ENCODE measurements at regions not wholly inside any gene's neighbourhood (a gene's known extent, or its start where the extent isn't known, plus 50 kb on each side); places are given as distances from the start of the nearest gene placed in this dataset.

DNA sequence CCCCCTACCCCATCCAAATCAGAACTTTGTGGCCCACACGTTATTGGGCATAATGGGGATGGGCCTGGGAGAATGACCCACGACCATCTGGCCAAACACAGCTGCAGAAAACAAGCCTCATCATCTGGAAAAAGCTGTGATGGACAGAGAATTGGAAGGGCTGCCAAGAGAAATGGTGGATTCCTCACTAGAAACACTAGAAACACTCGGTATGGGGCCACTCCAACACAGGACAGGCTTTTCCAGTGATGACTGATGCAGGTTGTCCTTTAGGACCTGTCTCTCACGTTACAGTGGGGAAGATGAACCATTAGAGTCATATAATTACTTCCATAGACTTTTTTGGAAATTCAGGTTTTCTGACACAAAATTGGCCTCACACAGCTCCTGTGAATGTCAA lies 172.4 kb upstream of the TARS1 start:
- no peak overlapping the region for H3K4me3 ChIP-seq (ENCODE audit: low read depth, low read length)
- TF ChIP-seq, protein P1, sequence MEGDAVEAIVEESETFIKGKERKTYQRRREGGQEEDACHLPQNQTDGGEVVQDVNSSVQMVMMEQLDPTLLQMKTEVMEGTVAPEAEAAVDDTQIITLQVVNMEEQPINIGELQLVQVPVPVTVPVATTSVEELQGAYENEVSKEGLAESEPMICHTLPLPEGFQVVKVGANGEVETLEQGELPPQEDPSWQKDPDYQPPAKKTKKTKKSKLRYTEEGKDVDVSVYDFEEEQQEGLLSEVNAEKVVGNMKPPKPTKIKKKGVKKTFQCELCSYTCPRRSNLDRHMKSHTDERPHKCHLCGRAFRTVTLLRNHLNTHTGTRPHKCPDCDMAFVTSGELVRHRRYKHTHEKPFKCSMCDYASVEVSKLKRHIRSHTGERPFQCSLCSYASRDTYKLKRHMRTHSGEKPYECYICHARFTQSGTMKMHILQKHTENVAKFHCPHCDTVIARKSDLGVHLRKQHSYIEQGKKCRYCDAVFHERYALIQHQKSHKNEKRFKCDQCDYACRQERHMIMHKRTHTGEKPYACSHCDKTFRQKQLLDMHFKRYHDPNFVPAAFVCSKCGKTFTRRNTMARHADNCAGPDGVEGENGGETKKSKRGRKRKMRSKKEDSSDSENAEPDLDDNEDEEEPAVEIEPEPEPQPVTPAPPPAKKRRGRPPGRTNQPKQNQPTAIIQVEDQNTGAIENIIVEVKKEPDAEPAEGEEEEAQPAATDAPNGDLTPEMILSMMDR (conservative IDR thresholded peaks at IDR 0.05; ENCODE audit: low read depth, low read length): no peak
- DNase-seq (ENCODE audit: low read depth): no peak

DNA sequence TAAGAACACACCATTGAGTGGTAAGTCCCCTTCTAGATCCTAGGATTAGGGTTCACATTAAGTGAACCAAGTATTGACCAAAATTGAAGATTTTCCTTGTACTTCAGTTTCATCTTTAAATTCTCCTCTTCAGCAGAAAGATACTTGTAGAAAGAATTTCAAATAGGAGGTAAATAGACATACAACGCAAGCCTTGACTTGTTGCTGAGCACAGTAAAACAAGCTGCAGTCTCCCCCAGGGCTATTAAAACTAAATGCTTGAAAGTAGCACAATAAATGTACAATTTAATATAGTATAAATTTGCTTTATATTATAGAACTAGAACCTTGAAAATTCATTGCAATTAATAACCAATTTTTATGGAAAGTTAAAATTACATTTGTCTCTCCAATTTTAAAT lies 170.1 kb upstream of the TARS1 start:
- H3K4me3 ChIP-seq (ENCODE audit: low read depth, low read length): no peak overlapping the region
- TF ChIP-seq, protein P1 (conservative IDR thresholded peaks at IDR 0.05; ENCODE audit: low read depth, low read length): no peak
- DNase-seq (ENCODE audit: low read depth): no peak

DNA sequence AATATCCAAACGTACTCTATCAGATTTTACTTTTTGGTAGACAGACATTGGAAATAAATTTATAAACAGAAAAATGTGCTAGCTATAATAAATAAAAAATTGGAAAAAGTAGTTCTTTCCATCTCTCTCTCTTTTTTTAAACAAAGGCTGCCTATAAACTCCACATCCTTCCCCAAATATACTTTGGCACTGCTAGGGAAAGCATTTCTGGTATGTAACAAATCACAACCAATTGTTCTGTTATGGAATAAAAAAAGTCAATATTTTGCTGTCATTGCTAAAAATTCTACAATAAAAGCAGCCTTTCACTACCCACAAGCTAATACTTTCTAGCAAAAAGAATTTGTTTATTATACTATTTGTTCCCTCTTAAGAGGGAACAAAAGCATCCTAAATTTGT lies 169.2 kb upstream of the TARS1 start:
- H3K4me3 ChIP-seq (ENCODE audit: low read depth, low read length): no peak overlapping the region
- TF ChIP-seq, protein P1 (conservative IDR thresholded peaks at IDR 0.05; ENCODE audit: low read depth, low read length): no peak
- no peak for DNase-seq (ENCODE audit: low read depth)

DNA sequence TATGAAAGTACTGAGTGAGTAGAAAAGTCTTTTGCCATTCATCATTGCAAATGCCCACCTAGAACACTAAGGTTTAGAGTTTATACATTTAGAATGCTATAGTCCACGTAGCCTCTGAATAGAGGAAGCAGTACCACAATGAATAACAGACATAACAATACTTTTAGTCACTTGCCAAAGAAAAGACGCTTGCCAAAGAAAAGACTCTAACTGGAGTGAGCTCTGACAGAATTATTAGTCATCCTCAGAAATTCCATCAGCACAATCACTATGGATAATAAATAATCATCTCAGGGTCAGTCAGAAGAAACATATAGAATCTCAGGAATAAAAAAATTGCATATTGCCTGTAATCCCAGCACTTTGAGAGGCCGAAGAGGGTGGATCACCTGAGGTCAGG lies 168.5 kb upstream of the TARS1 start:
- DNase-seq (ENCODE audit: low read depth): peak; percentile 90
- TF ChIP-seq, protein P1 (conservative IDR thresholded peaks at IDR 0.05; ENCODE audit: low read depth, low read length): no peak
- no peak overlapping the region for H3K4me3 ChIP-seq (ENCODE audit: low read depth, low read length)

DNA sequence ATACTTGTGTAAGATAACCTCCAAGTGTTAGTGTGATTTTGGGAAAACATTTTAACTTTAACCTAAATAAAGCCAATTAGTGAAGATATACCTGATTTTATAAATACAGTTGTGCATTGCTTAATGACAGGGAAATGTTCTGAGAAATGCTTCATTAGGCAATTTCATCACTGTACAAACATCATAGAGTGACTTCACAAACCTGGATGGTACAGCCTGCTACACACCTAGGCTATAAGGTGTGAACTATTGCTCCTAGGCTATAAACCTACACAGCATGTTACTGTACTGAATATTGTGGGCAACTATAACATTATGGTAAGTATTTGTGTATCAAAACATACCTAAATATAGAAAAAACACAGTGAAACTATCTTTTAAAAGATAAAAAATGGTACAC lies 166.8 kb upstream of the TARS1 start:
- no peak overlapping the region for H3K4me3 ChIP-seq (ENCODE audit: low read depth, low read length)
- DNase-seq (ENCODE audit: low read depth): no peak
- TF ChIP-seq, protein P1 (conservative IDR thresholded peaks at IDR 0.05; ENCODE audit: low read depth, low read length): no peak

DNA sequence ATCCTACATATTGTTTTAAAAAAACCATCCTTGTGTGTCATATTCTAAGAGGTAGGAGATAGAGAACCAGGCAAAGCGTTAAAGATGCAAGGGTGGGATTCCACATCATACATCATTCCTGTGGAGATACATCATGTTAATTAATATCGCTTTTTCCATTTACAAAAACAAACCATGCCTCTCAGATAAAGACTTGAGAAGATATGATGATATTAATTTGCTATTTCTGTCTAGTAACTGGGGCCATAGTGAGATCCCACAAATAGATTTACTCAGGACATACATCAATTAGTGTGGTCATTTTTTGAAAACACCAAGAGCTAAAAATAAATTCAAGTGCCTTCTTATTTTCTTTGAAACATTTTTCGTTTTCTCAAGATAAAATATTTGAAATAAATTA lies 165.4 kb upstream of the TARS1 start:
- TF ChIP-seq, protein P1 (conservative IDR thresholded peaks at IDR 0.05; ENCODE audit: low read depth, low read length): no peak
- H3K4me3 ChIP-seq (ENCODE audit: low read depth, low read length): no peak overlapping the region
- no peak for DNase-seq (ENCODE audit: low read depth)

DNA sequence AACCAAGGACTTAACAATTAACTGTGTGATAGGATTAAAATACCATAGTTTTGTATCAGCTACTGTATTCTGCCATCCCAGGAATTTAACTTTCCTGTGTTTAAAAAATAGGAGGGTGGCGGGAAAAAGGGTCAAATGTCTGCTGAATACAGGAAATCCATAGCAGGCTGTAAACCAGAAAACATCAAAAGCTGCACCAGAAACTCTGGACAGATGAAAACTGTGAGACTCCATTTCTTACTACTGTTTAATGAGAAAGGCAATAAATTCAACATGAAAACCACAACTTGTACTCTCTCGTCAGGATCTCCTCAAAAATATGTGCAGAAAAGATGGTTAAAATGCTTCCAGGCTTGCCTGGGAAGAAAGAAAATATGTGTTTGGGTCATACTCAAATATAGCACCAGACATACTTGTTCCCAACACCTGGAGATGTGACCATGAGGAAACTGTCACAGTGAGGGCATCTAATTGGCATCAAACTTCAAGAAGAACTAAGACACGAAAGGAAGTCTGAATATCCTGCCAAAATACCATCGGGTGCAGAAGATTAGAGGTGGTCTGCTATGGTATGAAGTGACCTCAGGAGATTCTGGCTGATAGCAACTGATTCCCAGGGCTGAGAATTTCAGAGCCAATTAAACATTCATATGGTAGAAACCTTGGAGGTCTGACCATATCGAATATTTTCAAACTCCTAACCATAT lies 164.7 kb upstream of the TARS1 start:
- no peak overlapping the region for H3K4me3 ChIP-seq (ENCODE audit: low read depth, low read length)
- DNase-seq (ENCODE audit: low read depth): no peak
- TF ChIP-seq, protein P1 (conservative IDR thresholded peaks at IDR 0.05; ENCODE audit: low read depth, low read length): no peak

Measured in choroid plexus epithelial cell (primary cell).